IgD-negative memory B cell (primary cell): ENCODE measurements at regions not wholly inside any gene's neighbourhood (a gene's known extent, or its start where the extent isn't known, plus 50 kb on each side); places are given as distances from the start of the nearest gene placed in this dataset.

Source experiments
- H3K27ac Mint-ChIP-seq, 3 donors: one replicate each; pipeline ENCODE4 v1.8.0; 2020 to 2022; ENCODE audit warnings: mild to moderate bottlenecking in 3 of 3, mixed read lengths in 3 of 3, moderate library complexity in 1 of 3
- H3K27me3 Mint-ChIP-seq: one replicate; pipeline ENCODE4 v1.8.0; 2021; ENCODE audit warnings: mixed read lengths
- H3K36me3 Mint-ChIP-seq: one replicate; pipeline ENCODE4 v1.8.0; 2020; ENCODE audit warnings: mild to moderate bottlenecking, mixed read lengths
- H3K4me1 Mint-ChIP-seq, 3 donors: one replicate each; pipeline ENCODE4 v1.8.0; 2020 to 2022; ENCODE audit warnings: mixed read lengths in 3 of 3, mild to moderate bottlenecking in 1 of 3
- H3K4me3 Mint-ChIP-seq, 4 donors: one replicate each; pipeline ENCODE4 v1.8.0; 2020 to 2022; ENCODE audit warnings: mild to moderate bottlenecking in 4 of 4, mixed read lengths in 4 of 4, moderate library complexity in 3 of 4
- H3K9me3 Mint-ChIP-seq, 3 donors: one replicate each; pipeline ENCODE4 v1.8.0; 2020 to 2021; ENCODE audit warnings: mixed read lengths in 3 of 3, mild to moderate bottlenecking in 1 of 3

DNA sequence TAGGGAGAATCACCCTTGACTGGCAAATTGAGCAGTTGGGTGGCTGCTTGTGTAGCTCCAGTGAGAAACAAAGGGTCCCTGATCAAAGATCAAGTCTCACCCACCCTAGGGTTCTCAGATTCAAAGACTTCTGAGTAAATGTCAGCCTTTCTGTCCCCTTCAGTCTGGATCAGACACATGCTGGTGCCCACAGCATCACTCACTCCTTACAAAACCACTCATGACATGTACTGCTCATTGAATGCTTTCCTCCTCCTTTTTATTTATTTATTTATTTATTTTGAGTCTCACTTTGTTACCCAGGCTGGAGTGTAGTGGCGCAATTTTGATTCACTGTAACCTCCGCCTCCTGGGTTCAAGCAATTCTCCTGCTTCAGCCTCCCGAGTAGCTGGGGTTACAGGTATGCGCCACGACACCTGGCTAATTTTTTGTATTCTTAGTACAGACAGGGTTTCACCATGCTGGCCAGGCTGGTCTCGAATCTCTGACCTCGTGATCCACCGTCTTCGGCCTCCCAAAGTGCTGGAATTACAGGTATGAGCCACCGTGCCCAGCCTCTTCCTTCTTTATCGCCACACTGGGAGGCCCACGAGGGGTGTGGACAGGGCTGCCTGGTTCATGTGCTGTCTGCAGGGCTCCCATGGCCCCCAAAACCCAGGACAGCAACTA lies 462.0 kb upstream of the MAF start:
- H3K4me3 Mint-ChIP-seq: no peak overlapping the region
- no peaks in the 10 kb centered on the region for H3K9me3 Mint-ChIP-seq
- H3K27ac Mint-ChIP-seq: no peak overlapping the region

DNA sequence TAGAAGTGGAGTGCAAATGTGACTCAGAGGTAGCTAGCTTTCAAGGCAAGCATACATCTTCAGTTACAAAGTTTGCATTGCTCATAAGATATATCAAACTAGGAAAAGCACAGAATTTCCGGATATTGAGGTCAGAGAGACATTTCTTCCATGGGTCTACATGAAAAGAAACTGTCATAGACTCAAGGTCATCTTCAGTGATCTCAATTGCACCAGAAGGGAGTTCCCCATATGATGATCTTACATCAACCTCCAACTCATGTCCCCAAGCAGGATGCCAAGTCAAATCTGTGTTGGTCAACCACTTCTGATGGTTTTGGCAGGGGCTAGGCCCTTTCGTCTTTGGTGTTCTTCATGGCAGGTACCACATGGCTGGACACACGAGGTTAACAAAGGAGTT lies 459.9 kb upstream of the MAF start:
- H3K27ac Mint-ChIP-seq: no peak overlapping the region
- no peaks in the 10 kb centered on the region for H3K27me3 Mint-ChIP-seq
- peaks cover 2% of the 10 kb centered on the region for H3K36me3 Mint-ChIP-seq
- H3K9me3 Mint-ChIP-seq: no peaks in the 10 kb centered on the region
- H3K4me1 Mint-ChIP-seq: peaks cover 0 to 2% (median 0%) of the 10 kb centered on the region in 3 donors
- H3K4me3 Mint-ChIP-seq: no peak overlapping the region

More for the DNA sequence above, 462.0 kb upstream of the MAF start:
- Mint-ChIP-seq H3K4me1 (peaks cover 0 to 2% (median 0%) of the 10 kb centered on the region in 3 donors), H3K36me3 (peaks cover 2% of the 10 kb centered on the region), H3K27me3 (no peaks in the 10 kb centered on the region)

DNA sequence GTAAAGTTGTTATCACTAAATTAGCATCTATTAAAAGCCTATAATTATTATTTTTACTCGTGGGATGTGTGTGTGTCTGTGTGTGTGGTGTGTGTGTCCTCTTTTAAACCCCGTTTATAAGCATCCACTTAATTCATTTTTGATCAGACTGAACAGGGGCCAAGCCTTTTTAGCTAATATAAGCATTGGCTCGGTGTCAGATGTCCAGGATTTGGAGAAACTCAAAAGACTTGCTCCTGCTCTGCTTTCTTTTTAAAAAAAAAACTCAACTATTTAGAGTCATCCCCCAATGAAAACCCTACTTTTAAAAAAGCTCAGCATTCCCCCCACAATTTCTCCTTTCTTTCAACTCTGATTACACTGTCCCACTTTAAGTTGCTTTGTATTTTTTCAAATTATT lies 459.3 kb upstream of the MAF start:
- H3K4me1 Mint-ChIP-seq: peaks cover 0 to 2% (median 0%) of the 10 kb centered on the region in 3 donors
- no peaks in the 10 kb centered on the region for H3K27me3 Mint-ChIP-seq
- H3K4me3 Mint-ChIP-seq: no peak overlapping the region
- no peaks in the 10 kb centered on the region for H3K9me3 Mint-ChIP-seq
- peaks cover 2% of the 10 kb centered on the region for H3K36me3 Mint-ChIP-seq
- no peak overlapping the region for H3K27ac Mint-ChIP-seq

DNA sequence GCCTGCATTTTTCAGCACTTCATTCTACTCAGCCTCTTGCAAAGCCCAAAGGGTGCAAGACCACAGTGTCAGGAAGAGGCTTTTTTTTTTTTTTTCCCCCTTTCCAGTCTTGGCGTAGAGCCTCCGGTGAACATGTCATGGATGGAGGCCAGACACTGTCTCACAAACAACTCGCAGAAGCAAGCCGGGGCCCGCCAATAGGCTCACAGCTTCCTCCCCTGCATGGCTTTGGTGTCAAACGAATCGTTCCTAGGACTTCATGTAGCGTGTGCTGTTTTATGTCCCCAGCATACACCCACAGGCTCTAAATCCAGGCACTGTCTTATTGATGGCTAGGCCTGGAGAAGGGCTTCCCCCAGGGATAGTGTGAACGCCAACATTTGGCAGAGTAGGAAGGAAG lies 457.7 kb upstream of the MAF start:
- H3K9me3 Mint-ChIP-seq: no peaks in the 10 kb centered on the region
- H3K27ac Mint-ChIP-seq: peak overlapping the region in 1 of 3 donors; percentile 91
- H3K4me1 Mint-ChIP-seq: peaks cover 0 to 2% (median 0%) of the 10 kb centered on the region in 3 donors
- no peak overlapping the region for H3K4me3 Mint-ChIP-seq
- H3K36me3 Mint-ChIP-seq: peaks cover 2% of the 10 kb centered on the region
- H3K27me3 Mint-ChIP-seq: no peaks in the 10 kb centered on the region

DNA sequence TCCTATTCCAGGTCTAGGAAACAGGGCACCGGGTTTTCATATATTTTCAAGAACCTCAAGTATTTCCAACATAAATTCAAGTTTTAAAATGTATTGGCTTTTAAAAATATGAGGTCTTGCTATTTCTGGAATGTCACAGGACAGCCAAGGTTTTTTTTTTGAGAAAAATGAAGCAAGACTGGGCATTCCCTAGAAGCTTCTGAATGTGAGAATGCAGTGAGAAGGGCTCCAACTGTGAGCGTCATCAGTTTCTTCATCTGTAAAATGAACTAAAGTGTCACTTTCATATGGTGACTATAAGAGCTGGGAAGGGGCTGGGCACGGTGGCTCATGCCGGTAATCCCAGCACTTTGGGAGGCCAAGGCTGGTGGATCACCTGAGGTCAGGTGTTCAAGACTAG lies 455.8 kb upstream of the MAF start:
- Mint-ChIP-seq H3K27me3 (no peaks in the 10 kb centered on the region), H3K4me1 (no peaks in the 10 kb centered on the region), H3K4me3 (no peak overlapping the region), H3K36me3 (peaks cover 2% of the 10 kb centered on the region), H3K9me3 (no peaks in the 10 kb centered on the region), H3K27ac (no peak overlapping the region)

DNA sequence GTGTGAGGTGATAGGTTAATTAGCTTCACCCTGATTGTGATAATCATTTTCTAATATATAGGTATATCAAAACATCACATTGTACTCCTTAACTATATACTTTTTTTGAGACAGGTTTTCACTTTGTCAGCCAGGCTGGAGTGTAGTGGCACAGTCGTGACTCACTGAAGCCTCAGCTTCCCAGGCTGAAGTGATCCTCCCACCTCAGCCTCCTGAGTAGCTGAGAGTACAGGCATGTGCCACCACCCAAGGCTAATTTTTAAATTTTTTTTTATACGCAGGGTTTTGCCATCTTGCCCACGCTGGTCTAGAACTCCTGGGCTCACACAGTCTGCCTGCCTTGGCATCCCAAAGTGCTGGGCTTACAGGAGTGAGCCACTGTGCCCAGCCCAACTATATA lies 455.3 kb upstream of the MAF start:
- H3K27ac Mint-ChIP-seq: no peak overlapping the region
- no peaks in the 10 kb centered on the region for H3K27me3 Mint-ChIP-seq
- no peak overlapping the region for H3K4me3 Mint-ChIP-seq
- peaks cover 2% of the 10 kb centered on the region for H3K36me3 Mint-ChIP-seq
- no peaks in the 10 kb centered on the region for H3K9me3 Mint-ChIP-seq
- no peaks in the 10 kb centered on the region for H3K4me1 Mint-ChIP-seq

DNA sequence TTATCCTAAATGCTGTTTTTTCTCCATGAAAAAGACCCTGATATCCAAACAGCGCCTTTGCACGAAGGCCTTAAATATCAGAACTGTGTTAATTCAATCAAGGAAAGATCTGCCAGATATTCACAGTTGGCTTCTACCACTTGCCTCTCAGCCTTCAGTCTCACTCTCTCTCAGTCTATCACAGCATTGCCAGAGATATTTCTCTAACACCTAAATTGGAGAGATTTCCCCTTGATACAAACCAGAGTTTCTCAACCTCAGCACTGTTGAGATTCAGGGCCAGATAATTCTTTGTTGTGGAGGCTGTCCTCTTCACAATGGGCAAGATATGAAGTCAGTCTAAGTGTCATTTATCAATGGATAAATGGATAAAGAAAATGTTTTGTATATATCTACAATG lies 454.1 kb upstream of the MAF start:
- Mint-ChIP-seq H3K36me3 (peaks cover 2% of the 10 kb centered on the region), H3K27ac (no peak overlapping the region), H3K4me1 (no peaks in the 10 kb centered on the region), H3K27me3 (no peaks in the 10 kb centered on the region), H3K4me3 (no peak overlapping the region), H3K9me3 (no peaks in the 10 kb centered on the region)

DNA sequence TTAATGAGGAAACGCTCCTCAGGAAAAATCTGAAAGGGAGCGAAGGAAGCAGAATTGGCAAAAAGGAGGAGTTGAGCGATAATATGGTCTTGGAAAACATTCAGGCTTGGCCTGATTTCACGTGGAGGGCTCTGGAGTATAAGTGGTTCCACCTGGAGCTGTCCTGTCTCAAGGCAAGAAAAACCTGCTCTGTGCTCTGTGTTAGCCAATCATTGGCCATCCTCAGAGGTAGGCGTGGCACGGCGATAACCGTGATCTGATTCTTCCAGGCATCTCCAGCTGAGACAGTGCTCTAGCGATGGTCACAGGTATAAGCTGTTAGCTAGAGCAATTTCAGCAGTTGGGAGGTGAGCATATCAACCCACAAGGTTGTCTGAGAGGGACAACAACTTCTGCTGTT lies 450.5 kb upstream of the MAF start:
- Mint-ChIP-seq H3K4me3 (no peak overlapping the region), H3K27me3 (no peaks in the 10 kb centered on the region), H3K36me3 (no peaks in the 10 kb centered on the region), H3K4me1 (no peaks in the 10 kb centered on the region), H3K9me3 (peaks cover 0 to 4% (median 3%) of the 10 kb centered on the region in 3 donors), H3K27ac (no peak overlapping the region)

DNA sequence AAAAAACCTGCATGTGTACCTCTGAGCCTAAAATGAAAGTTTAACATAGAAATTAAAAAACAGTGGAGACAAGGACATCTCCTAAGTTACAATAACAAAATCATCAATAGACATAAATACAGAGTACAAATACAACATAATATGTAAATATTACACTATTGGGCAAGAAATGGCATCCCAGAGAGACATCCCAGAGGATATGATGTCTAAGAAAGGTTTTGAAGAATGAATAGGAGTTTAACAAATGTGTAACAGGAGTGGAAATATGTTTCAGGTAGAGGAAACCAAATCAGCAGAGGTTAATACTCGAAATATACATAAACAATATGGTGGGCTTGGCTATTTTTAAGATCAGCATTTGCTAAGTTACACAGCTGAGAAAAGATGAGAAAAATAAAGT lies 447.7 kb upstream of the MAF start:
- no peak overlapping the region for H3K27ac Mint-ChIP-seq
- no peaks in the 10 kb centered on the region for H3K4me1 Mint-ChIP-seq
- no peaks in the 10 kb centered on the region for H3K27me3 Mint-ChIP-seq
- no peak overlapping the region for H3K4me3 Mint-ChIP-seq
- H3K36me3 Mint-ChIP-seq: no peaks in the 10 kb centered on the region
- H3K9me3 Mint-ChIP-seq: peaks cover 0 to 4% (median 4%) of the 10 kb centered on the region in 3 donors

DNA sequence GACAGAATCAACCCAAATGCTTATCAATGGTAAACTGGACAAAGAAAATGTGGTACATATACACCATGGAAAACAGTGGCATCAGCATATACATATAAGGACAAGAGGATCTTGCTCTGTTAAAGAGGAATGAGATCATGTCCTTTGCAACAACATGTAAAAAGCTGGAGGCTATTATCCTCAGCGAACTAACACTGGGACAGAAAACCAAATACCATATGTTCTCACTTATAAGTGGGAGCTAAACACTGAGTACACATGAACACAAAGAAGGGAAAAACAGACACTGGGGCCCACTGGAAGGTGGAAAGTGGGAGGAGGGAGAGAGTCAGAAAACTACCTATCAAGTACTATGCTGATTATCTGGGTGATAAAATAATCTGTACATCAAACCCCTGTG lies 447.3 kb upstream of the MAF start:
- Mint-ChIP-seq H3K27me3 (no peaks in the 10 kb centered on the region), H3K27ac (no peak overlapping the region)

DNA sequence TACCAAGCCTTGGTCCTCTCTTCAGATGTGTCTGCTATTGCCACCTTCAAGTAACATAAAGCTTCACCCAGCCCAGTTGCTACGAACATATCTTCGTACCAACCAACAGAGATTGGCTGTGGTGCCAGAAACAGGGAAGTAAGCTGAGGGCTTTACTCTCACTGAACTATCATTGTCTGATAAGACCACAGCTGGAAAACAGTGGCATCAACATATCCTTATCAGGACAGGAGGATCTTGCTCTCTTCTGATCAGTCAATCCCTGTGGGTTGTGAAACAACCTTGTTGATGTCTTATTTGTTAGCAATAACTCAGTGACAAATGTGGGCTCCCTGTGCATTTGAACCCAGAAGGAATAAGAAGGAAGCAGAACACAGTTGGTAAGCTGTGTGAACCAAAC lies 446.3 kb upstream of the MAF start:
- H3K4me3 Mint-ChIP-seq: no peak overlapping the region
- H3K4me1 Mint-ChIP-seq: no peaks in the 10 kb centered on the region
- H3K9me3 Mint-ChIP-seq: peaks cover 0 to 4% (median 4%) of the 10 kb centered on the region in 3 donors
- H3K27ac Mint-ChIP-seq: no peak overlapping the region
- H3K27me3 Mint-ChIP-seq: no peaks in the 10 kb centered on the region
- H3K36me3 Mint-ChIP-seq: no peaks in the 10 kb centered on the region

More for the DNA sequence above, 447.3 kb upstream of the MAF start:
- Mint-ChIP-seq H3K9me3 (peaks cover 0 to 4% (median 4%) of the 10 kb centered on the region in 3 donors), H3K36me3 (no peaks in the 10 kb centered on the region), H3K4me1 (no peaks in the 10 kb centered on the region), H3K4me3 (no peak overlapping the region)

DNA sequence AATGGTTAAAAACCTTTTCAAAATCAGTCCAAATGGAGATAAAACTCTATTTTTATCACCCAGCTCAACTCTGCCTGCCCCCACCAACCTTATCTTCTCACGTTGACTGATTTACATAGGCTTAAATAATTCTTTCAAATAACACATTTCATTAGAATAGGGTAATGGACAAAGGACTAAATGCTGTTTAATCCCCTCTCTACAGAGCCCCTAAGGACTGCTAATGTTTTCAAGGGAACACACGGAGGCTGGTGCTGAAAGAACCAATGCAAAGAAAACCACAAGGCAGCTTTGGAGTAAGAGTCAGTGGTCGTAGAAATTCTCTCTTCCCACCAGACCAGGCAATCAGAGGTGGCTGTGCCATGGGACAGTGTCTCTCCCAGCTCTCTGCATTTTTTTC lies 445.7 kb upstream of the MAF start:
- Mint-ChIP-seq H3K27ac (no peak overlapping the region), H3K9me3 (peaks cover 0 to 4% (median 4%) of the 10 kb centered on the region in 3 donors), H3K4me1 (no peaks in the 10 kb centered on the region), H3K4me3 (no peak overlapping the region), H3K27me3 (no peaks in the 10 kb centered on the region), H3K36me3 (no peaks in the 10 kb centered on the region)

DNA sequence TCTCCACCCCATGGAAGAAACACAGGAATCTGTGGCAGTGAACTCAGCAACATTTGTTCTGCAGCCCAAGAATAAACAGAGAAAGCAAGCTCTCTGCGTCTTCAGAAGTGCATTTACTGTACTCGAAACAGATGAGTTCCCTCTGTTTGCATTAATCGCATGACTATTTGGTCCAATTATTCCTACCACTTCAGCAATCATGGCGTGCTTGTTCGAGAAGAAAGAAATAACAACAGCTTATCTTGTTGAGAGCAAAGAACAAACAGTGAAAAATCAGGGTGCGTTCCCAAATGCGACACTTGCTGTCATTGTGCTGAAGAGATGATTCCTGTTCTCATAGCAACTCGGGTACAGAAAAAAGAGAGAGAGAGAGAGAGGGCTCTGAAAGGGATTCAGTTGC lies 445.3 kb upstream of the MAF start:
- no peak overlapping the region for H3K4me3 Mint-ChIP-seq
- H3K9me3 Mint-ChIP-seq: peaks cover 0 to 4% (median 4%) of the 10 kb centered on the region in 3 donors
- H3K27ac Mint-ChIP-seq: no peak overlapping the region
- H3K27me3 Mint-ChIP-seq: no peaks in the 10 kb centered on the region
- H3K4me1 Mint-ChIP-seq: no peaks in the 10 kb centered on the region
- H3K36me3 Mint-ChIP-seq: no peaks in the 10 kb centered on the region

DNA sequence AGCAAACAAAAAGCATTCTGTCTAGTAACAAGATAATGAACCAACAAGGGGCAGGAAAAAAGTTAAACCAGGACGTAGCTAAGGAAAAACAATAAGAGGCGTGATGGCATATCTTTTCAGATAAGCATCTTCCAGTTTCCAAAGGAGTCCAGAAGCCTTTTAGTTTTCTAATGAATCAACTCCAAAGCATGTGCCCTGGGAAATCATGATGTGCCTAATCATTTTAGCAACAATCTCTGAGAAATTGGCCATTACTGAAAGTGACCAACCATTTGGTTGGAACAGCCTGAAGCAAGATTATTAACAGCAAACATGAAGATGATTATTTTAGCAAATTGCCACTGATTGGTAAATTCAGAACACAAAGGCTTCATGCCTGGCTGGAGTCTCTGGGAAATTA lies 440.9 kb upstream of the MAF start:
- peaks cover 2% of the 10 kb centered on the region for H3K27me3 Mint-ChIP-seq
- H3K36me3 Mint-ChIP-seq: no peaks in the 10 kb centered on the region

DNA sequence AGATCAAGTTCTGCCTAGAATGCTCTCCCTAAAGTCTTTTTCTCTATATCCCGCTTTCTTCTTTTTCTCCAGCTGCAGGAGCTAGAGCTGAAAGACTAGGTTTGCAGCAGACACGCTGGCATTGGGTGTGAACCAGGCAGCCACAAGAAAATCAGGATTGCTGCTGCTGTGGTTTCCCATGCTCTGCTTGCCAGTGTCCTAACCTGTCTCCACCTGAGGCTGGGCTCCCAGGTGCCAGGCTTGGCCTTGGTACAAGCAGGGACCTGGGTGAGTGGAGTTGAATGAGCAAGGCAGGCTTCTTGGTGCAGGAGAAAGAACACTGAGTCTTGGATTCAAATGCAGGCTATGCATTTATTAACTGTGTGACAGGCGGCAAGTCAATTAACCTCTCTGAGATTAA lies 440.3 kb upstream of the MAF start:
- Mint-ChIP-seq H3K27ac (no peak overlapping the region), H3K4me1 (no peaks in the 10 kb centered on the region), H3K4me3 (no peak overlapping the region), H3K27me3 (peaks cover 2% of the 10 kb centered on the region), H3K36me3 (no peaks in the 10 kb centered on the region), H3K9me3 (no peaks in the 10 kb centered on the region)

More for the DNA sequence above, 440.9 kb upstream of the MAF start:
- peaks cover 0 to 4% (median 0%) of the 10 kb centered on the region in 3 donors for H3K9me3 Mint-ChIP-seq
- no peak overlapping the region for H3K27ac Mint-ChIP-seq
- H3K4me1 Mint-ChIP-seq: no peaks in the 10 kb centered on the region
- H3K4me3 Mint-ChIP-seq: no peak overlapping the region

DNA sequence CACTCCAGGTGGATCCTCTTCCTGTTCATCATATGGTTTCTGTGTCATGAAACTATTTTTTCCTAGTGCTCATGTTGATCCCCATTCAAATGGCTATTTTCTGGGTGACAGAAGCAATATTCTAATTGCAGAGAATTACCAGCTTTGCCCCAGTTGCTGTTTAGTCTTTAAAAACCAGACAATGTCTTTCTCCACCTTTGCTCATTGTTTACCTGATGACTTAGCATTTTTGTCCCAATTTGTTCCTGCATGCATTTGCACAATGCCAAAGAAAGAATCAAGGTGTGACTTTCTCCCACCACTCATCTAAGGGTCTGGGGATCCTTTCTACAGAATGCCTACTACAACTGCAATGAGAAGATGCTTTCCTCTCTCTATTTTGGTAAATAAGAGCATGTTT lies 439.9 kb upstream of the MAF start:
- H3K27ac Mint-ChIP-seq: no peak overlapping the region
- H3K4me1 Mint-ChIP-seq: no peaks in the 10 kb centered on the region
- H3K4me3 Mint-ChIP-seq: no peak overlapping the region
- no peaks in the 10 kb centered on the region for H3K9me3 Mint-ChIP-seq
- no peaks in the 10 kb centered on the region for H3K36me3 Mint-ChIP-seq
- peaks cover 2% of the 10 kb centered on the region for H3K27me3 Mint-ChIP-seq
